HepG2 (cell line): ENCODE measurements at regions not wholly inside any gene's neighbourhood (a gene's known extent, or its start where the extent isn't known, plus 50 kb on each side); places are given as distances from the start of the nearest gene placed in this dataset.

Experiments used
- AHDC1 ChIP-seq: sonication (generic); formaldehyde crosslinking; IDR thresholded peaks from 2 replicates; pipeline ENCODE4 v1.5.1; 2020; ENCODE audit warnings: mild to moderate bottlenecking, missing genetic modification reagents, borderline replicate concordance
- ATF2 ChIP-seq: sonication (generic); formaldehyde crosslinking; IDR thresholded peaks from 2 replicates; pipeline ENCODE4 v1.4.0; 2020; ENCODE audit warnings: missing genetic modification reagents
- JUND ChIP-seq: sonication (generic); formaldehyde crosslinking; IDR thresholded peaks from 2 replicates; pipeline ENCODE4 v1.8.0; 2022; ENCODE audit warnings: mild to moderate bottlenecking, missing genetic modification reagents
- MED1 ChIP-seq: sonication (generic); formaldehyde crosslinking; IDR thresholded peaks from 2 replicates; pipeline ENCODE4 v1.4.0; 2020; ENCODE audit warnings: missing genetic modification reagents
- NCOA5 ChIP-seq: sonication (generic); formaldehyde crosslinking; IDR thresholded peaks from 2 replicates; pipeline ENCODE4 v1.4.0; 2020; ENCODE audit warnings: missing genetic modification reagents
- ZNF605 ChIP-seq: sonication (generic); formaldehyde crosslinking; IDR thresholded peaks from 2 replicates; pipeline ENCODE4 v1.8.0; 2022; ENCODE audit warnings: mild to moderate bottlenecking, missing genetic modification reagents
- ZNF816 ChIP-seq: sonication (generic); formaldehyde crosslinking; IDR thresholded peaks from 2 replicates; pipeline ENCODE4 v1.8.0; 2022; ENCODE audit warnings: missing genetic modification reagents, mild to moderate bottlenecking, borderline replicate concordance
- TF ChIP-seq, protein P1 (sequence below): sonication (generic); formaldehyde crosslinking; IDR thresholded peaks from 2 replicates; pipeline ENCODE4 v1.9.0; 2021; ENCODE audit warnings: missing genetic modification reagents, mild to moderate bottlenecking, borderline replicate concordance
- TF ChIP-seq, protein P2 (sequence below): sonication (generic); formaldehyde crosslinking; IDR thresholded peaks from 2 replicates; pipeline ENCODE4 v1.4.0; 2020; ENCODE audit warnings: mild to moderate bottlenecking, missing genetic modification reagents, borderline replicate concordance
- TF ChIP-seq, protein P3 (sequence below): IDR thresholded peaks from 2 replicates; pipeline ENCODE4 v1.6.1; 2018; ENCODE audit warnings: missing genetic modification reagents, mild to moderate bottlenecking, missing compliant biosample characterization
- TF ChIP-seq, protein P4 (sequence below): sonication (generic); formaldehyde crosslinking; IDR thresholded peaks from 2 replicates; pipeline ENCODE4 v1.8.0; 2022; ENCODE audit warnings: missing genetic modification reagents, mild to moderate bottlenecking, moderate library complexity, borderline replicate concordance

DNA sequence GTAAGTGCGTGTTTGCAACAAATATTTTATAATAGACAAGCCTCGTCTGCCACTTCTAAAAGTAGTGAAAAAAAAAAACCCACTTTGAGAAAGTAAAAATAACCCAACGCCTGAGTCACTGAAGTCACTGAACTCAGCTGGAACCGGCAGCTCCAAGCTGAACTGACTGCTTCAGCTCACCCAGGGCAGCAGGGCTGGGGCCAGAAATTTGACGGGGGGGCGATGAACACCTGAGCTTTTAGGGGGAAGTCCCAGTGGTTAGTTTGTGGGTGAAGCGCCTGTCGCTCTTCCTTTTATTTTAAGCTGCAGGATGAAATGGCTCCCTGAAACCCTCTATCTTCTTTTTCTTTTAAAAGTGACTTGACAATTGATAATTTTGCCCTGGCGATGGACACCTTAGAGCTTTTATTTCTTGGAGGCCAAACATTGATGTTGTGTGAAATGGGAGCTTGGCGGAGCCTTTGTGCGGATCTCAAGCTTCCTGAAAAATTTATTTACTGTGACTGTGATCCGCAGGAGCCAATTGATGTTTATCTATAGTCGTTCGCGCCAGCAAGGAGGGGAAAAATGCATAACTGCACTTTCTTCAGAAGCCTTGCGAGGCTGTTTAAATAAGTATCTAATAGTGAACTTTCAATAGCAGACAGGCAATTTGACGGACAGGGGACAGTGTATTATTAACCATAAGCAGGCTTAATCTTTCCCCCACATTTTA, 173.2 kb upstream of the MYL2 start (continued):
- TF ChIP-seq ATF2 (CRISPR knock-in tag) (no peak), AHDC1 (CRISPR knock-in tag) (no peak), JUND (CRISPR knock-in tag) (no peak), ZNF816 (CRISPR knock-in tag) (no peak), ZNF605 (no peak), NCOA5 (no peak), MED1 (CRISPR knock-in tag) (no peak)
- TF ChIP-seq, protein P1, sequence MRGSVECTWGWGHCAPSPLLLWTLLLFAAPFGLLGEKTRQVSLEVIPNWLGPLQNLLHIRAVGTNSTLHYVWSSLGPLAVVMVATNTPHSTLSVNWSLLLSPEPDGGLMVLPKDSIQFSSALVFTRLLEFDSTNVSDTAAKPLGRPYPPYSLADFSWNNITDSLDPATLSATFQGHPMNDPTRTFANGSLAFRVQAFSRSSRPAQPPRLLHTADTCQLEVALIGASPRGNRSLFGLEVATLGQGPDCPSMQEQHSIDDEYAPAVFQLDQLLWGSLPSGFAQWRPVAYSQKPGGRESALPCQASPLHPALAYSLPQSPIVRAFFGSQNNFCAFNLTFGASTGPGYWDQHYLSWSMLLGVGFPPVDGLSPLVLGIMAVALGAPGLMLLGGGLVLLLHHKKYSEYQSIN (CRISPR knock-in tag), result no peak
- TF ChIP-seq, protein P2, sequence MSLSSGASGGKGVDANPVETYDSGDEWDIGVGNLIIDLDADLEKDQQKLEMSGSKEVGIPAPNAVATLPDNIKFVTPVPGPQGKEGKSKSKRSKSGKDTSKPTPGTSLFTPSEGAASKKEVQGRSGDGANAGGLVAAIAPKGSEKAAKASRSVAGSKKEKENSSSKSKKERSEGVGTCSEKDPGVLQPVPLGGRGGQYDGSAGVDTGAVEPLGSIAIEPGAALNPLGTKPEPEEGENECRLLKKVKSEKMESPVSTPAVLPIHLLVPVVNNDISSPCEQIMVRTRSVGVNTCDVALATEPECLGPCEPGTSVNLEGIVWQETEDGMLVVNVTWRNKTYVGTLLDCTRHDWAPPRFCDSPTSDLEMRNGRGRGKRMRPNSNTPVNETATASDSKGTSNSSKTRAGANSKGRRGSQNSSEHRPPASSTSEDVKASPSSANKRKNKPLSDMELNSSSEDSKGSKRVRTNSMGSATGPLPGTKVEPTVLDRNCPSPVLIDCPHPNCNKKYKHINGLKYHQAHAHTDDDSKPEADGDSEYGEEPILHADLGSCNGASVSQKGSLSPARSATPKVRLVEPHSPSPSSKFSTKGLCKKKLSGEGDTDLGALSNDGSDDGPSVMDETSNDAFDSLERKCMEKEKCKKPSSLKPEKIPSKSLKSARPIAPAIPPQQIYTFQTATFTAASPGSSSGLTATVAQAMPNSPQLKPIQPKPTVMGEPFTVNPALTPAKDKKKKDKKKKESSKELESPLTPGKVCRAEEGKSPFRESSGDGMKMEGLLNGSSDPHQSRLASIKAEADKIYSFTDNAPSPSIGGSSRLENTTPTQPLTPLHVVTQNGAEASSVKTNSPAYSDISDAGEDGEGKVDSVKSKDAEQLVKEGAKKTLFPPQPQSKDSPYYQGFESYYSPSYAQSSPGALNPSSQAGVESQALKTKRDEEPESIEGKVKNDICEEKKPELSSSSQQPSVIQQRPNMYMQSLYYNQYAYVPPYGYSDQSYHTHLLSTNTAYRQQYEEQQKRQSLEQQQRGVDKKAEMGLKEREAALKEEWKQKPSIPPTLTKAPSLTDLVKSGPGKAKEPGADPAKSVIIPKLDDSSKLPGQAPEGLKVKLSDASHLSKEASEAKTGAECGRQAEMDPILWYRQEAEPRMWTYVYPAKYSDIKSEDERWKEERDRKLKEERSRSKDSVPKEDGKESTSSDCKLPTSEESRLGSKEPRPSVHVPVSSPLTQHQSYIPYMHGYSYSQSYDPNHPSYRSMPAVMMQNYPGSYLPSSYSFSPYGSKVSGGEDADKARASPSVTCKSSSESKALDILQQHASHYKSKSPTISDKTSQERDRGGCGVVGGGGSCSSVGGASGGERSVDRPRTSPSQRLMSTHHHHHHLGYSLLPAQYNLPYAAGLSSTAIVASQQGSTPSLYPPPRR (CRISPR knock-in tag), result no peak
- TF ChIP-seq, protein P3, sequence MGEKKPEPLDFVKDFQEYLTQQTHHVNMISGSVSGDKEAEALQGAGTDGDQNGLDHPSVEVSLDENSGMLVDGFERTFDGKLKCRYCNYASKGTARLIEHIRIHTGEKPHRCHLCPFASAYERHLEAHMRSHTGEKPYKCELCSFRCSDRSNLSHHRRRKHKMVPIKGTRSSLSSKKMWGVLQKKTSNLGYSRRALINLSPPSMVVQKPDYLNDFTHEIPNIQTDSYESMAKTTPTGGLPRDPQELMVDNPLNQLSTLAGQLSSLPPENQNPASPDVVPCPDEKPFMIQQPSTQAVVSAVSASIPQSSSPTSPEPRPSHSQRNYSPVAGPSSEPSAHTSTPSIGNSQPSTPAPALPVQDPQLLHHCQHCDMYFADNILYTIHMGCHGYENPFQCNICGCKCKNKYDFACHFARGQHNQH (CRISPR knock-in tag), result no peak
- TF ChIP-seq, protein P4, sequence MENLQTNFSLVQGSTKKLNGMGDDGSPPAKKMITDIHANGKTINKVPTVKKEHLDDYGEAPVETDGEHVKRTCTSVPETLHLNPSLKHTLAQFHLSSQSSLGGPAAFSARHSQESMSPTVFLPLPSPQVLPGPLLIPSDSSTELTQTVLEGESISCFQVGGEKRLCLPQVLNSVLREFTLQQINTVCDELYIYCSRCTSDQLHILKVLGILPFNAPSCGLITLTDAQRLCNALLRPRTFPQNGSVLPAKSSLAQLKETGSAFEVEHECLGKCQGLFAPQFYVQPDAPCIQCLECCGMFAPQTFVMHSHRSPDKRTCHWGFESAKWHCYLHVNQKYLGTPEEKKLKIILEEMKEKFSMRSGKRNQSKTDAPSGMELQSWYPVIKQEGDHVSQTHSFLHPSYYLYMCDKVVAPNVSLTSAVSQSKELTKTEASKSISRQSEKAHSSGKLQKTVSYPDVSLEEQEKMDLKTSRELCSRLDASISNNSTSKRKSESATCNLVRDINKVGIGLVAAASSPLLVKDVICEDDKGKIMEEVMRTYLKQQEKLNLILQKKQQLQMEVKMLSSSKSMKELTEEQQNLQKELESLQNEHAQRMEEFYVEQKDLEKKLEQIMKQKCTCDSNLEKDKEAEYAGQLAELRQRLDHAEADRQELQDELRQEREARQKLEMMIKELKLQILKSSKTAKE (CRISPR knock-in tag), result no peak
